A673 (cell line): ENCODE measurements at regions not wholly inside any gene's neighbourhood (a gene's known extent, or its start where the extent isn't known, plus 50 kb on each side); places are given as distances from the start of the nearest gene placed in this dataset.

Experiments
- BruUV-seq: library from RNA; stranded (reverse); fragments of 400-500 nt; replicated peaks from 2 replicates; lab custom pipeline; 2021; lab: Mats Ljungman, UMichigan
- CTCF ChIA-PET: fragments of 300-600 bp; sonication (Branson Sonifier 250); formaldehyde crosslinking; loops from one replicate; lab custom pipeline; 2022; ENCODE audit warnings: antibody characterized with exemption; lab: Charles Lee
- POLR2A ChIA-PET: fragments of 300-600 bp; sonication (Branson Sonifier 250); formaldehyde crosslinking; loops from one replicate; lab custom pipeline; 2022; ENCODE audit warnings: antibody characterized with exemption; ENCODE audit not compliant: low non-redundant PET; lab: Charles Lee
- DNase-seq: peaks from one replicate; pipeline ENCODE4 v3.0.0-alpha.2; 2015; ENCODE audit warnings: low spot score
- H3K27ac ChIP-seq: fragments of 200-600 bp; sonication (generic); 2 replicates; pipeline ENCODE4 v1.5.1; 2016; ENCODE audit warnings: mixed run types, low read depth, mild to moderate bottlenecking, mixed read lengths, antibody characterized with exemption, low read length; ENCODE audit not compliant: poor library complexity, severe bottlenecking
- H3K27me3 ChIP-seq: fragments of 200-600 bp; sonication (generic); replicated peaks from 2 replicates; pipeline ENCODE4 v1.6.1; 2017; ENCODE audit warnings: mixed run types, low read depth, mild to moderate bottlenecking, mixed read lengths, antibody characterized with exemption, low read length; ENCODE audit not compliant: insufficient read depth, poor library complexity
- H3K36me3 ChIP-seq: fragments of 200-600 bp; sonication (generic); 2 replicates; pipeline ENCODE4 v1.6.1; 2016; ENCODE audit warnings: mixed run types, mild to moderate bottlenecking, mixed read lengths, antibody characterized with exemption, low read length; ENCODE audit not compliant: insufficient read depth, poor library complexity, severe bottlenecking
- H3K4me1 ChIP-seq: fragments of 200-600 bp; sonication (generic); 2 replicates; pipeline ENCODE4 v1.6.1; 2017; ENCODE audit warnings: mixed run types, mild to moderate bottlenecking, mixed read lengths, antibody characterized with exemption, low read length; ENCODE audit not compliant: insufficient read depth, poor library complexity, severe bottlenecking
- H3K4me3 ChIP-seq: fragments of 200-600 bp; sonication (generic); 2 replicates; pipeline ENCODE4 v1.5.1; 2016; ENCODE audit warnings: low read depth, mixed run types, mild to moderate bottlenecking, mixed read lengths, low read length; ENCODE audit not compliant: poor library complexity, severe bottlenecking
- H3K9me3 ChIP-seq: fragments of 200-600 bp; sonication (generic); 2 replicates; pipeline ENCODE4 v1.6.1; 2016; ENCODE audit warnings: mixed run types, low read depth, mild to moderate bottlenecking, mixed read lengths, antibody characterized with exemption, low read length; ENCODE audit not compliant: poor library complexity, severe bottlenecking
- CTCF ChIP-seq: fragments of 300-800, 200-600 bp; sonication (generic); conservative IDR thresholded peaks from 2 replicates; pipeline ENCODE4 v1.5.1; 2017; ENCODE audit warnings: low read depth, mild to moderate bottlenecking, antibody characterized with exemption, low read length, moderate library complexity, mixed read lengths
- EZH2 ChIP-seq: fragments of 200-600 bp; sonication (generic); IDR thresholded peaks from 2 replicates; pipeline ENCODE4 v1.6.1; 2017; ENCODE audit warnings: borderline replicate concordance, low read depth, mild to moderate bottlenecking, mixed read lengths, antibody characterized with exemption, low read length; ENCODE audit not compliant: poor library complexity, severe bottlenecking
- intact Hi-C: fragments of 100-400 bp; cut with micrococcal nuclease; formaldehyde crosslinking; loops from one replicate; pipeline ENCODE4 v1.10.0; 2022; ENCODE audit not compliant: unreplicated experiment

GRCh38 chr18:56062931-56063330, 474.9 kb upstream of the TCF4 start:
- ChIA-PET POLR2A (no interaction called here), CTCF (no interaction called here)
- Histone ChIP-seq H3K27me3 (peaks cover 5% of the 10 kb centered on the region), H3K4me1 (no peaks in the 10 kb centered on the region), H3K4me3 (no peak overlapping the region), H3K27ac (no peak overlapping the region), H3K36me3 (no peaks in the 10 kb centered on the region), H3K9me3 (no peaks in the 10 kb centered on the region)
- no peak for DNase-seq
- BruUV-seq, result no TSS peak
- no peak for TF ChIP-seq EZH2
- no peak for TF ChIP-seq CTCF
- intact Hi-C loops, result no loop called here

- no peak overlapping the region for H3K4me3 ChIP-seq
- no peak overlapping the region for H3K27ac ChIP-seq
- ChIA-PET POLR2A (no interaction called here), CTCF (no interaction called here)
- no peaks in the 10 kb centered on the region for H3K9me3 ChIP-seq
- H3K4me1 ChIP-seq, result no peaks in the 10 kb centered on the region
- H3K27me3 ChIP-seq, result no peaks in the 10 kb centered on the region
- no peak for TF ChIP-seq EZH2
- no peak for TF ChIP-seq CTCF
- intact Hi-C loops, result no loop called here
- BruUV-seq, result no TSS peak
- DNase-seq, result no peak
- H3K36me3 ChIP-seq, result no peaks in the 10 kb centered on the region
Observed at GRCh38 chr18:56060967-56061541, 473.1 kb upstream of the TCF4 start.

GRCh38 chr18:56052202-56052601, 464.2 kb upstream of the TCF4 start:
- Histone ChIP-seq H3K36me3 (no peaks in the 10 kb centered on the region), H3K27me3 (no peaks in the 10 kb centered on the region), H3K27ac (no peak overlapping the region), H3K4me3 (no peak overlapping the region), H3K4me1 (no peaks in the 10 kb centered on the region), H3K9me3 (peaks cover 11% of the 10 kb centered on the region)
- TF ChIP-seq CTCF (no peak), EZH2 (no peak)
- intact Hi-C loops, result no loop called here
- POLR2A ChIA-PET, result no interaction called here
- CTCF ChIA-PET, result no interaction called here
- BruUV-seq, result no TSS peak
- no peak for DNase-seq
